GM10248 (cell line): ENCODE measurements at regions not wholly inside any gene's neighbourhood (a gene's known extent, or its start where the extent isn't known, plus 50 kb on each side); places are given as distances from the start of the nearest gene placed in this dataset.

Source experiments
- CTCF ChIA-PET: fragments of 300-600 bp; sonication (Branson Sonifier 250); formaldehyde crosslinking; extraction: SDS; loops from one replicate; lab custom pipeline; 2021; ENCODE audit warnings: antibody characterized with exemption; lab: Yijun Ruan, JAX
- POLR2A ChIA-PET: fragments of 350-650 bp; sonication (Branson Sonifier 250); formaldehyde crosslinking; extraction: SDS; loops from one replicate; lab custom pipeline; 2020; ENCODE audit warnings: antibody characterized with exemption; lab: Yijun Ruan, JAX
- DNase-seq: peaks from one replicate; pipeline ENCODE4 v3.0.0; 2012; ENCODE audit errors: extremely low spot score
- CTCF ChIP-seq: IDR thresholded peaks from 2 replicates; pipeline ENCODE4 v1.5.1; 2012; ENCODE audit warnings: mild to moderate bottlenecking, low read depth; ENCODE audit errors: extremely low read depth, missing control alignments, control extremely low read depth

GRCh38 chr13:74039667-74040066, 94.5 kb downstream of the KLF12 start:
- ChIA-PET POLR2A (no interaction called here), CTCF (interaction anchor here (0.5 to 2.0 kb wide), 5 partner anchors 9 to 227 kb away, joined by 3 to 4 read pairs (median 3); no protein-coding TSS in a partner anchor)
- TF ChIP-seq CTCF = no peak
- no peak for DNase-seq

- TF ChIP-seq CTCF = no peak
- POLR2A ChIA-PET = no interaction called here
- CTCF ChIA-PET = interaction anchor here (0.7 to 2.0 kb wide), 5 partner anchors 9 to 68 kb away, joined by 3 to 4 read pairs (median 3); no protein-coding TSS in a partner anchor
- no peak for DNase-seq
These were observed 95.0 kb downstream of the KLF12 start for GRCh38 chr13:74039154-74039553.

- ChIA-PET CTCF (no interaction called here), POLR2A (no interaction called here)
- DNase-seq = no peak
- TF ChIP-seq CTCF = no peak
These were observed 96.4 kb downstream of the KLF12 start for GRCh38 chr13:74037762-74038161.

GRCh38 chr13:74036373-74036772, 97.8 kb downstream of the KLF12 start:
- DNase-seq = no peak
- POLR2A ChIA-PET = no interaction called here
- TF ChIP-seq CTCF = no peak
- CTCF ChIA-PET = interaction anchor here (1.2 to 1.6 kb wide), 5 partner anchors 10 to 251 kb away, joined by 3 to 7 read pairs (median 4); no protein-coding TSS in a partner anchor

- ChIA-PET POLR2A (no interaction called here), CTCF (interaction anchor here (1.2 to 1.6 kb wide), 6 partner anchors 9 to 251 kb away, joined by 3 to 7 read pairs (median 4); no protein-coding TSS in a partner anchor)
- no peak for TF ChIP-seq CTCF
- DNase-seq = no peak
These were observed 98.3 kb downstream of the KLF12 start for GRCh38 chr13:74035896-74036295.

- CTCF ChIA-PET = no interaction called here
- POLR2A ChIA-PET = no interaction called here
- DNase-seq = no peak
- no peak for TF ChIP-seq CTCF
These were observed 101.9 kb downstream of the KLF12 start for GRCh38 chr13:74032325-74032724.
